Thoracic aorta (tissue), 2 donors: ENCODE measurements at regions not wholly inside any gene's neighbourhood (a gene's known extent, or its start where the extent isn't known, plus 50 kb on each side); places are given as distances from the start of the nearest gene placed in this dataset.

Experiments used
- ATAC-seq: fragments of 150-250 bp; one replicate; pipeline ENCODE4 v1.8.0; 2017; ENCODE audit warnings: low read depth; ENCODE audit not compliant: insufficient number of reproducible peaks, low FRiP score
- DNase-seq: peaks from one replicate; pipeline ENCODE4 v3.0.0-alpha.2; 2020; ENCODE audit warnings: low spot score
- H3K27ac ChIP-seq, 2 donors: fragments of 200-600 bp; sonication (generic); 1 replicate in 1 of 2; 2 replicates in 1 of 2; pipeline ENCODE4 v1.5.1; 2016; ENCODE audit warnings: mild to moderate bottlenecking in 2 of 2, moderate library complexity in 2 of 2
- H3K27me3 ChIP-seq: fragments of 200-600 bp; sonication (generic); replicated peaks from 2 replicates; pipeline ENCODE4 v1.6.0; 2016; ENCODE audit warnings: mild to moderate bottlenecking; ENCODE audit not compliant: insufficient read depth
- H3K36me3 ChIP-seq: fragments of 200-600 bp; sonication (generic); one replicate; pipeline ENCODE4 v1.5.1; 2016
- H3K4me1 ChIP-seq, 2 donors: fragments of 200-600 bp; sonication (generic); 1 replicate in 1 of 2; 2 replicates in 1 of 2; pipeline versions ENCODE4 v1.5.1 to v1.6.0; 2016; ENCODE audit warnings: low read depth in 2 of 2, mild to moderate bottlenecking in 1 of 2; ENCODE audit not compliant: control insufficient read depth in 1 of 2
- H3K4me3 ChIP-seq: fragments of 200-600 bp; sonication (generic); 2 replicates; pipeline ENCODE4 v1.5.1; 2016; ENCODE audit warnings: mild to moderate bottlenecking
- H3K9me3 ChIP-seq: fragments of 200-600 bp; sonication (generic); 2 replicates; pipeline ENCODE4 v1.5.1; 2016
- CTCF ChIP-seq: fragments of 200-600 bp; sonication (generic); IDR thresholded peaks from one replicate; pipeline ENCODE4 v1.5.1; 2019; ENCODE audit warnings: antibody characterized with exemption

DNA sequence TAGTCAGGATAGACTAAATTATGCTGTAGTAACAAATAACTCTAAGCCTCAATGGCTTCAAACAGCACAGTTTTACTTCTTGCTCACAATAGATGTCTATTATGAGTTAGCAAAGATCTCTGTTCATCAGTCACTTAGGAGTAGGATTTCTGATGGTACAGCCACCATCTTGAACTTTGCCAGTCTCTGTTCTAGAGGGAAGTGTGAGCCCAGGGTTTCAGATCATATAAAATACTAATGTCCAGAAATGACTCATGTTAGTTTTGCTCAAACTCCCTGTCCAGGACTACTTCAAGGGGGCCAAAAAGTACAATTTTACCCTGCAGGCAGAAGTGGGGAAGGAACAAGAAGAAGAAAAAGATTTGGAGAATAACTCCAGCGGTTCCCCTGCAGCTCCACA, 77.1 kb upstream of the LSM6 start:
- H3K9me3 ChIP-seq: no peaks in the 10 kb centered on the region
- H3K27me3 ChIP-seq: no peaks in the 10 kb centered on the region
- H3K4me3 ChIP-seq: no peak overlapping the region
- no peak for ATAC-seq
- no peaks in the 10 kb centered on the region for H3K4me1 ChIP-seq
- no peak for TF ChIP-seq CTCF
- DNase-seq: no peak
- no peak overlapping the region for H3K27ac ChIP-seq
- H3K36me3 ChIP-seq: no peaks in the 10 kb centered on the region

- no peak overlapping the region for H3K4me3 ChIP-seq
- H3K4me1 ChIP-seq: no peaks in the 10 kb centered on the region
- no peaks in the 10 kb centered on the region for H3K27me3 ChIP-seq
- H3K36me3 ChIP-seq: no peaks in the 10 kb centered on the region
- H3K27ac ChIP-seq: no peak overlapping the region
- ATAC-seq (no peak), DNase-seq (no peak)
- no peaks in the 10 kb centered on the region for H3K9me3 ChIP-seq
- no peak for TF ChIP-seq CTCF
These were observed 79.1 kb upstream of the LSM6 start for GRCh38 chr4:146096371-146096770.

DNA sequence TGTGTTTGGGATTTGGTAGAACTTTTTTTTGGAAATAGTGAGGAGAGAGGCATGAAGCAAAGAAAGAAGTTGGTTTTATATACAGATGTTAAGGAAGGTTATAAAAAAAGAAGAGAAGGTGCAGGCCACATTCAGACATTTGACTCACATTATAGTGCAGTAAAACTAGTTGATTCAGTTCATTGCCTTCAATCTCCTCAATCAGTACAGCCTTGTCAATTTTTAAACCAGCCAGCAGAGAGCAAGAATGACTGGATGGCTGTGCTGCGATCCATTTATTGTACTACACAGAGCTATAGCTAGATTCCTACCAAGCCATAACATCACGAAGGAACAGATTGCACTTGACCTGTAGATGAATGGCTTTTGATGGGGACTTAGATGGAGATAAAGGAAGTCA, 79.7 kb upstream of the LSM6 start:
- TF ChIP-seq CTCF: no peak
- DNase-seq: no peak
- Histone ChIP-seq H3K4me1 (no peaks in the 10 kb centered on the region), H3K9me3 (no peaks in the 10 kb centered on the region), H3K27me3 (no peaks in the 10 kb centered on the region), H3K27ac (no peak overlapping the region), H3K36me3 (no peaks in the 10 kb centered on the region), H3K4me3 (no peak overlapping the region)
- no peak for ATAC-seq

DNA sequence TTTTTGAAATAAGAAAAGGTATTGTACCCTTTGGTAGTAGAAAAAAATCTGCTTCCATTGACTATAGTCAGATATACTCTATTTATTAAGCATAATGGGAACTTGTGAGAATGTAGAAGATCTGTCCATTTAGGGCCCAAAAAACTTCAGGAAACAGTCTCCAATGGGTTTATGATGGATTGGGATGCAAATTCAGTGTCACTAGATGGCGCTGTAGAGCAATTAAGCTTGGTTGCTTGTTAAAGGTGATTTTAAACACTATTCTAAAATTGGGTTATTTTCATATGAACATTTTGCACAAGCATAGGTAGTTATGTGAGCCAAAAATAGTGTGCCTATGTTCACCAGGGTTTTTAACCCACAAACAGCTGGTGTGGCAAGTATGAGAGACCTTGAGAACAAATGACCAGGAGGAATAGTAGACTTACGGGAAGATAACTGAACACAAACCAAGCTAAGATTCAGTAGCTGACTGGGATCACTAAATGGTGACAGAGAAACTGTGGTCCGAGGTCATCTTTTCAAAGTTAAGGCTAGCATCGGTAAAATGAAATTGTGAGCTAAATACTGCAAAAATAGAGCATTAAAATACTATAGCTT, 80.3 kb upstream of the LSM6 start:
- DNase-seq (no peak), ATAC-seq (no peak)
- H3K36me3 ChIP-seq: no peaks in the 10 kb centered on the region
- H3K9me3 ChIP-seq: no peaks in the 10 kb centered on the region
- H3K4me3 ChIP-seq: no peak overlapping the region
- H3K27ac ChIP-seq: no peak overlapping the region
- no peaks in the 10 kb centered on the region for H3K4me1 ChIP-seq
- TF ChIP-seq CTCF: no peak
- H3K27me3 ChIP-seq: no peaks in the 10 kb centered on the region

- no peak for DNase-seq
- H3K36me3 ChIP-seq: no peaks in the 10 kb centered on the region
- H3K4me1 ChIP-seq: no peaks in the 10 kb centered on the region
- H3K27me3 ChIP-seq: no peaks in the 10 kb centered on the region
- no peaks in the 10 kb centered on the region for H3K9me3 ChIP-seq
- H3K4me3 ChIP-seq: no peak overlapping the region
- no peak for ATAC-seq
- H3K27ac ChIP-seq: no peak overlapping the region
- TF ChIP-seq CTCF: no peak
These were observed 86.8 kb upstream of the LSM6 start for GRCh38 chr4:146088690-146089089.
